ENCODE measurements at regions not wholly inside any gene's neighbourhood (a gene's known extent, or its start where the extent isn't known, plus 50 kb on each side); places are given as distances from the start of the nearest gene placed in this dataset.
"Not testable (repeated sequence)": the region's sequence is repeated elsewhere in the genome, so short reads cannot be mapped to it uniquely, and the experiment has no call there.

- not testable (repeated sequence) for TF ChIP-seq CTCF (IDR thresholded peaks at IDR 0.05; ENCODE audit: insufficient read depth, low read length, poor library complexity, severe bottlenecking); EZH2phosphoT487 (conservative IDR thresholded peaks at IDR 0.05; ENCODE audit: low read length)
These were observed 264.9 kb downstream of the NPIPA7 start for GRCh38 chr16:16643828-16644227.

Measured in SU-DHL-6 (cell line).